GM12872 (cell line): ENCODE measurements at regions not wholly inside any gene's neighbourhood (a gene's known extent, or its start where the extent isn't known, plus 50 kb on each side); places are given as distances from the start of the nearest gene placed in this dataset.

Experiments used
- TF ChIP-seq, protein P1 (sequence below): IDR thresholded peaks from 3 replicates; pipeline ENCODE4 v1.5.1; 2011; ENCODE audit warnings: low read depth, mild to moderate bottlenecking, low read length, moderate library complexity; ENCODE audit not compliant: insufficient read depth

DNA sequence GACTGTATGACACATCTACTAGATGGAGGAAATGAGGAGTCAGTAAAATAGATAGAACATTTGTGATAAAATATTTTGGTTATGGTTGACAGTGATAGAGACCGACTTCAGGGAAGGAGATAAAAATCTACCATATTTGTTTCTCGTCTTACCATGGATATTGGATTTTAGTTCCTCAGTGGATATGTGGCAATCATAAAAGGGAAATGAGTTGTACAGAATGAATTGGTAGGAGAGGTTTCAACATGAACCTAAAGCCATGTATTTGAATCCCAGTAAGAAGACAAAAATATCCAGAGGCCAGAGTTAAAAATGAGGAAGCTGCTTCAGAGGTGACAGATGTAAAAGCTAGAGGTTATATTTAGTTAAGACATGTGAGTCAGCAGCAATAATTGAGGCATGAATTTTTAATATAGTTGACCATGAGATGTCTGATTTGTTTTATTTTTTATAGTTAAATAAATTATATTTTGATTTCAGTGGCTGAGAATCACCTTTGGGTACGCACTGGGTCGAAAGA, 480.4 kb upstream of the TUSC1 start:
- TF ChIP-seq, protein P1, sequence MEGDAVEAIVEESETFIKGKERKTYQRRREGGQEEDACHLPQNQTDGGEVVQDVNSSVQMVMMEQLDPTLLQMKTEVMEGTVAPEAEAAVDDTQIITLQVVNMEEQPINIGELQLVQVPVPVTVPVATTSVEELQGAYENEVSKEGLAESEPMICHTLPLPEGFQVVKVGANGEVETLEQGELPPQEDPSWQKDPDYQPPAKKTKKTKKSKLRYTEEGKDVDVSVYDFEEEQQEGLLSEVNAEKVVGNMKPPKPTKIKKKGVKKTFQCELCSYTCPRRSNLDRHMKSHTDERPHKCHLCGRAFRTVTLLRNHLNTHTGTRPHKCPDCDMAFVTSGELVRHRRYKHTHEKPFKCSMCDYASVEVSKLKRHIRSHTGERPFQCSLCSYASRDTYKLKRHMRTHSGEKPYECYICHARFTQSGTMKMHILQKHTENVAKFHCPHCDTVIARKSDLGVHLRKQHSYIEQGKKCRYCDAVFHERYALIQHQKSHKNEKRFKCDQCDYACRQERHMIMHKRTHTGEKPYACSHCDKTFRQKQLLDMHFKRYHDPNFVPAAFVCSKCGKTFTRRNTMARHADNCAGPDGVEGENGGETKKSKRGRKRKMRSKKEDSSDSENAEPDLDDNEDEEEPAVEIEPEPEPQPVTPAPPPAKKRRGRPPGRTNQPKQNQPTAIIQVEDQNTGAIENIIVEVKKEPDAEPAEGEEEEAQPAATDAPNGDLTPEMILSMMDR, result no peak

DNA sequence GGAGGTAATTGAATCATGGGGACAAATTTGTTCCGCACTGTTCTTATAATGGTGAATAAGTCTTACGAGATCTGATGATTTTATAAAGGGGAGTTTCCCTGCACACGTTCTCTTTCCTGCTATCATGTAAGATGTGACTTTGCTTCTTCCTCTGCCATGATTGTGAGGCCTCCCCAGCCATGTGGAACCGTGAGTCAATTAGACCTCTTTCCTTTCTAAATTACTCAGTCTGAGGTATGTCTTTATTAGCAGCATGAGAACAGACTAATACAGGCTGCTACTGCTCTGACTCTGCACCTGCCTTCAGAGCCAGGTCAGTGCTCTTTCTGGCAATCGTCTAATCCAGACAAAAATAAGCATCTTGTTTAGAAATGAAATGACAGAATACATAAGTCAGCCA, 479.2 kb upstream of the TUSC1 start:
- TF ChIP-seq, protein P1, result no peak

DNA sequence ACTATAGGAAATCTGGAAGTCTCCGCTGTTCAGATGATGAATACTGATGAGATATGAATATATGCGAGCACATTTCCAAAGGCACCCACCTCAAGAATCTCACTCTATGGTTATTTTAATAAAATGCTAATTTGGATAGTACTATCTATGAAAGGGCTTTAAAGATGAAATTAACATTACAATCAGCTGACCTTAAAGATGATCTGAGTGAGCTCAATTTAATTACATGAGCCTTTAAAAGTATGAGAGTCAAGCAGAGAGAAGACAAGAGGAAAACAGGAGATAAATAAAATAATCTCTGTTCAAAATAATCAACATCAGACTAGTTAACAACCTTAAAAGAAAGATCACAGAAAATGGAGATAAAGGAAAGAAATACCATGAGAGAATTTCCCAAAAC, 474.1 kb upstream of the TUSC1 start:
- TF ChIP-seq, protein P1, result no peak

DNA sequence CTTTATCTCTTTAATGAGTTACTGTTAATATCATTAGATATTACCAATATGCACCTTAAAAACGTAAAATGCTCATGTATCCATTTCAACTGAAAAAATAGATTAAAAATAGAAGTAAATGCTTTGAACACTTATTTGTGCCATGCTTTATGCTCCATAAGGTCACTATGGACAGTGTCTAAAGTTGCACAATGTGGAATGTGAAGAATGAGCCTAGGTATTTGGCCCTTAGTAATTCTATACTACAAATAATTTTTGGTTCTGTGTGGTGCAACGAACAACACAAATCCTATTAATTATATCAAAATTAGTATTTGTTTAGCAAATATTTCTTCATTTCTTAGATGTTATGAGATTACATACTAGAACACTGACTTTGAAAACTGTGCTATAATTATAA, 469.9 kb upstream of the TUSC1 start:
- TF ChIP-seq, protein P1, result no peak

DNA sequence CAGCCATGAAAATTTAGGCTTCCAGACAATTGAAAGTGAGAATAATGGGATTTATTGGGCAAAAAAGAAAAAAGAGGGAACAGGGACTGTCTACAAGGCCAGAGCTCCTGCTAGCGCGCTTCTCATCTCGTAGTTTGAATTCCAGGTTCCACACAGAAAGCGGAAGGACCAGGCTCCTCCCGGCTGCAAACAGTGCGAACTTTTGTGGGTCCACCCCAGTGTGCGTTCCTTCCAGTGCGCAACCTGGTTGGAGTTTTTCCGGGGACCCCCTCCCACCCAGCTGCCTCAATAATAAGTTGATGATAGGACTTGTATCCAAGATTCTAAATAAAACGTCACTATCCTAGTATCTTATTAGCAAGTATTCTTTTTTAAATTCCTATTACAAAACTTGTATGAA, 467.7 kb upstream of the TUSC1 start:
- TF ChIP-seq, protein P1, result no peak

DNA sequence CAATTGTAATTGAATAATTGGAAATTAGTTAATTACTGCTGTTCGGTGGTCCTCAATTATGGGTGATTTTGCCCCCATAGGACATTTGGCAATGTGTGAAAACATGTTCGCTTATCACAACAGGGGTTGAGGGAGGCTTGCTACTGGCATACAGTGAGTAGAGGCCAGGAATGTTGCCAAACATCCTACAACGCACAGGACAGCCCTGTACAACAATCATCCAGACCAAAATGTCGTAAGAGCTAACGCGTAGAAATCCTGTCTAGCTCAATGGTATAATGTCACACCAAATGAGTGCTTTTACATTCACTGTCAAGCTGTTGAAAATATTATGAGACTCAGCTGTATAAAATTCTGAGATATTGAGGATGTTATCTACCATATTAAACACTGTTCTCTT, 464.4 kb upstream of the TUSC1 start:
- TF ChIP-seq, protein P1, result no peak

DNA sequence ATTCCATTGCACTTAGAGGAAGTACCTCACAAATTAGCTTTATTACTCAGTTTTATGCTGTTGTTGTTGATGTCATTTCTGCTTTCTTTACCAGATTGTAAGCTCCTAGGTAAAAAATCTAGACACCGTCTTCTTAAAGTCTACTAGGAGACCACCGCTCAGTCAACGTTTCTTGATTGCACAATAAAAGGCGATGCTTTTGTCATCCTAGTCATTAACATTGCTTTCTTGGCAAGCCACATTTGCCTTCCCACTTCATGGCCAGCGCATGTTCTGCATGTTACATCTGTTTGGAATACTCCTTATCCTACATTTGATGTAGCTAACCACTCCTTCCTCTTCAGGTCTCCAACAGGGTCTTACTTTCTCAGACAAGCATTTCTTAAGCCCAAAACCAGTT, 464.0 kb upstream of the TUSC1 start:
- TF ChIP-seq, protein P1, result no peak
